Fibroblast of lung (primary cell): ENCODE measurements at regions not wholly inside any gene's neighbourhood (a gene's known extent, or its start where the extent isn't known, plus 50 kb on each side); places are given as distances from the start of the nearest gene placed in this dataset.

ENCODE experiments used
- CTCF ChIP-seq, 2 donors: IDR thresholded peaks in 1 of 2; conservative IDR thresholded peaks in 1 of 2; 1 replicate in 1 of 2; 2 replicates in 1 of 2; pipeline ENCODE4 v1.5.1; 2011 to 2012; ENCODE audit warnings: low read length in 2 of 2, control low read depth in 1 of 2, inconsistent platforms in 1 of 2, low read depth in 1 of 2, mild to moderate bottlenecking in 1 of 2
- EZH2 ChIP-seq: IDR thresholded peaks from 2 replicates; pipeline ENCODE4 v1.5.1; 2012; ENCODE audit warnings: low read length, control low read depth, mild to moderate bottlenecking; ENCODE audit errors: missing control alignments

GRCh38 chr17:62870030-62870541, 62.0 kb upstream of the MARCHF10 start:
- TF ChIP-seq CTCF (conservative IDR thresholded peaks at IDR 0.05 in 1 of 2, IDR thresholded peaks at IDR 0.05 in 1 of 2; ENCODE audit: low read depth in 1 of 2, low read length in 2 of 2) (no peak), EZH2 (no peak)
